ENCODE measurements at regions not wholly inside any gene's neighbourhood (a gene's known extent, or its start where the extent isn't known, plus 50 kb on each side); places are given as distances from the start of the nearest gene placed in this dataset.

DNA sequence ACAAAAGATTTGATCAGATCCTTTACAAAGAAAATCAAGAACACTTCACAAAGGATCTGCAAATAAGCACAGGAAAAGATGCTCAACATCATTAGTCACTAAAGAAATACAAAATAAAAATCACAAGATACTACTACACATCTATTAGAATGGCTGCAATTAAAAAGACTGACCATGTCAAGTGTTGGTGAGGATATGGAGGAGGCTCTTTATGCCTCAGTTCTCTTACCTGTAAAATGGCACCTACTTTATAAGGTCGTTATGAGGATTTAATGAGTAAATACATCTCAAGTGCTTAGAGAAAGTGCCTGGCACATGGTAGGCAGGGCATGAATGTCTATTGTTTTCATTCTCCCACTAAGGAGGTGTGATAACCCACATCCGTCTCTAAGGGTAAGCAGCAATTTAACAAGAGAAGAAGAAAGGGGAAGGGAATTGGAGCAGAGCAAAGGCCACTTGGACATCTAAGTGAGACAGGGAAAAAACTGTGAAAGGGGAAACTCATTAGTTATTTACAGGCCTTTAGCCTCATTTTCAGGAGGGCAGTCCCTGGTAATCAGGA is 157.5 kb upstream of the NFE2L3 start:
- TF ChIP-seq, protein P1, sequence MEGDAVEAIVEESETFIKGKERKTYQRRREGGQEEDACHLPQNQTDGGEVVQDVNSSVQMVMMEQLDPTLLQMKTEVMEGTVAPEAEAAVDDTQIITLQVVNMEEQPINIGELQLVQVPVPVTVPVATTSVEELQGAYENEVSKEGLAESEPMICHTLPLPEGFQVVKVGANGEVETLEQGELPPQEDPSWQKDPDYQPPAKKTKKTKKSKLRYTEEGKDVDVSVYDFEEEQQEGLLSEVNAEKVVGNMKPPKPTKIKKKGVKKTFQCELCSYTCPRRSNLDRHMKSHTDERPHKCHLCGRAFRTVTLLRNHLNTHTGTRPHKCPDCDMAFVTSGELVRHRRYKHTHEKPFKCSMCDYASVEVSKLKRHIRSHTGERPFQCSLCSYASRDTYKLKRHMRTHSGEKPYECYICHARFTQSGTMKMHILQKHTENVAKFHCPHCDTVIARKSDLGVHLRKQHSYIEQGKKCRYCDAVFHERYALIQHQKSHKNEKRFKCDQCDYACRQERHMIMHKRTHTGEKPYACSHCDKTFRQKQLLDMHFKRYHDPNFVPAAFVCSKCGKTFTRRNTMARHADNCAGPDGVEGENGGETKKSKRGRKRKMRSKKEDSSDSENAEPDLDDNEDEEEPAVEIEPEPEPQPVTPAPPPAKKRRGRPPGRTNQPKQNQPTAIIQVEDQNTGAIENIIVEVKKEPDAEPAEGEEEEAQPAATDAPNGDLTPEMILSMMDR (IDR thresholded peaks at IDR 0.05; ENCODE audit: low read length, missing control alignments) = no peak
- H3K4me3 ChIP-seq (replicated peaks; ENCODE audit: low read depth, low read length) = no peak overlapping the region
- DNase-seq (ENCODE audit: low read depth) = no peak

DNA sequence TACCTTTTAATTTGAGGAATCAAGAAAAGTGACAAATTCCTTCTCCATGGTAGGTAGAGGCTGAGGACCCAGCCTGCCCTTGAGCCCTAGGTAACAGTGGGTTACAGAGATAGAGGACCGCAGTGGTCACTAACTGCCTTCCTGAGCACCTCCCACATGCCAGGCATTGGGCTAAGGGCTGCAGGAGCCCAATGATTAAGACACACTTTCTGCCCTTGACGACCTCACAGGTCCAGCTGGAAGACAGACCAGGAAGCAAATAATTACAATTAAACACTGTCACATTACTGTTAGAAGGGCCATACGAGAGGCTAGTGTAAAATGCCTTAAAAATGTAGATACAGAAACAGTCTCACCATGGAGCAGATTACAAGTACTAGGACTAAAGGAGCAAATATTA is 156.8 kb upstream of the NFE2L3 start:
- TF ChIP-seq, protein P1 (IDR thresholded peaks at IDR 0.05; ENCODE audit: low read length, missing control alignments) = no peak
- no peak for DNase-seq (ENCODE audit: low read depth)
- H3K4me3 ChIP-seq (replicated peaks; ENCODE audit: low read depth, low read length) = no peak overlapping the region

DNA sequence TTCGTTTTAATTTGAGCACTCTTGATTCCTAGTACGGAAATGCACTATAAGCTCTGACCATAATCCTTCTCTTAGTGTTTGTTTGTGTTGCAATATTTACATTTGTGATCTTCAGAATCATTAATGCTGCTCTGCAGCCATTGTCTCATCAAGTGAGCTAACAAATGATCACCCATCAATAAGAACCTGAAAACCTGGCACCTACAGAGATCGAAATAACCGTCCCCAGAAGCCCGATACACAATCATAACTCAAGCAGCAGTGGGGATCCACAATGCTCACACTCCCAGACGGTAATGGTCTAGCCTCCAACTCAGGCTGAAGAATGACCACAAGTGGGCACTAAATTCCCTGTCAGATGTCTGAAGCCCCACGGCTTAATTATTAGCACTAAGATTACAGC is 156.0 kb upstream of the NFE2L3 start:
- DNase-seq (ENCODE audit: low read depth) = no peak
- H3K4me3 ChIP-seq (replicated peaks; ENCODE audit: low read depth, low read length) = no peak overlapping the region
- TF ChIP-seq, protein P1 (IDR thresholded peaks at IDR 0.05; ENCODE audit: low read length, missing control alignments) = no peak

DNA sequence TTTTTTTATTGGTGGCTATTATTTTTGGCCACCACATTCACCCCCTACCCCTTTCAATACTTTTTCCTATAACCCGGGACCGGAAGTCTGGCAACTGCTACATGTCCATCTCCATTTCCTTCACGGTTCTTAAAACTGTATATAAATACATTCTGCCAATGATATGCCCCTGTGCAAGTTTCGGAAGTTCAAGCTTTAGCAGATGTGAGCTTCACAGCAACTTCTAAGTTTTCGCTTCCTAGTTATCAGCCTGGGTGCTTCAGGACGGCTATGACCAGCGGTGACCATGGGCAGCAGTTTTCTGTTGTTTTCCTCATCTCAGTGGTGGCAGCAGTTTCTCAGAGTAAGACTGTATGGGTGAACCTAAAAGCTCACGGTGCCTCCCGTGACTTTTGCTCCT is 153.5 kb upstream of the NFE2L3 start:
- no peak for DNase-seq (ENCODE audit: low read depth)
- TF ChIP-seq, protein P1 (IDR thresholded peaks at IDR 0.05; ENCODE audit: low read length, missing control alignments) = no peak
- H3K4me3 ChIP-seq (replicated peaks; ENCODE audit: low read depth, low read length) = no peak overlapping the region

DNA sequence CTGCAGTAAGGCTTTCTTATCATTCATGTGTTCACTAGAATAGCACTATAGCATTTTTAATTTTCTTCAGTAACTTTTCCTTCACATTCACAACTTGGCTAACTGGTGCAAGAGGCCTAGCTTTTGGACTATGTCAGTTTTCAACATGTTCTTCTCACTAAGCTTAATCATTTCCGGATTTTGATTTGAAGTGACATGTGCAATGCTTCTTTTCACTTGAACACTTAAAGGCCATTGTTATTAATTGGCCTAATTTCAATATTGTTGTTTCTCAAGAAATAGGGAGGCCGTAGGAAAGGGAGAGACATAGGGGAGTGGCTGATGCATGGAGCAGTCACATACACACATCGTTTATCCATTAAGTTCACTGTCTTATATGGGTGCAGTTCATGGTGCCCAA is 151.2 kb upstream of the NFE2L3 start:
- DNase-seq (ENCODE audit: low read depth) = peak; percentile 19
- H3K4me3 ChIP-seq (replicated peaks; ENCODE audit: low read depth, low read length) = no peak overlapping the region
- TF ChIP-seq, protein P1 (IDR thresholded peaks at IDR 0.05; ENCODE audit: low read length, missing control alignments) = no peak

DNA sequence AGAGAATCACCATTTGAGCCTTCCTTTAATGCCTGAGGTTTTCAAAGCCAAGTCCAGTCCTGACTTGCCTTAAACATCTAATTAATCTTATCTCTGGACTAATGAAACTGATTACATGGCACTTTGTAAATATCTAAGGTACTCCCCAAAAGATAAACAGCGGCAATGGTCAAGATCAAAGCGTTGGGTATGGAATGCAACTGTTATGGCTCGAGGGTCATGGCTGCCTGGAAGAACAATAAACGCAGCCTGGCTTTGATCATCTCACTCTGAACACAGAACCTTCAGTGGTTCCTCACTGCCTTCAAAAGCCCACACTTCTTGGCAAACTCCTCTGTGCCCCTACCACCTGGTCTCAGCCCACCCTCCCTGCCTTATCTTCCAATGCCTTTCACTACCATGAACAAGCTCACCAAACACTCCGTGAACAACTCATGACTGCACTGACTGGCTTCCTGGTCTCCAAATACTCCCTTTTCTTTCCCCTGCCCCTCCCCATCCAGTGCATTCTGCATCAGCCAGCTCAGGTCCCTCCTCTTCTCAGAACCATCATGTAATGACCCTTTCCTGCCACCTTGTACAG is 150.2 kb upstream of the NFE2L3 start:
- TF ChIP-seq, protein P1 (IDR thresholded peaks at IDR 0.05; ENCODE audit: low read length, missing control alignments) = no peak
- H3K4me3 ChIP-seq (replicated peaks; ENCODE audit: low read depth, low read length) = no peak overlapping the region
- DNase-seq (ENCODE audit: low read depth) = no peak
